Fibroblast of skin of scalp (primary cell): ENCODE measurements at regions not wholly inside any gene's neighbourhood (a gene's known extent, or its start where the extent isn't known, plus 50 kb on each side); places are given as distances from the start of the nearest gene placed in this dataset.

Experiments
- DNase-seq: peaks from one replicate; pipeline ENCODE4 v3.0.0-alpha.2; 2013

- peak; percentile 9 for DNase-seq
These were observed 51.4 kb upstream of the CHMP2B start for GRCh38 chr3:87175732-87176131.

- no peak for DNase-seq
These were observed 53.3 kb upstream of the CHMP2B start for GRCh38 chr3:87173776-87174175.

GRCh38 chr3:87173071-87173470 lies 54.0 kb upstream of the CHMP2B start:
- DNase-seq = peak; percentile 55

GRCh38 chr3:87167628-87168456 lies 59.3 kb upstream of the CHMP2B start:
- peak; percentile 65 for DNase-seq

GRCh38 chr3:87164245-87164644 lies 62.9 kb upstream of the CHMP2B start:
- no peak for DNase-seq

- no peak for DNase-seq
These were observed 65.3 kb upstream of the CHMP2B start for GRCh38 chr3:87161851-87162250.

GRCh38 chr3:87161417-87161816 lies 65.7 kb upstream of the CHMP2B start:
- no peak for DNase-seq

- DNase-seq = no peak
These were observed 66.1 kb upstream of the CHMP2B start for GRCh38 chr3:87161013-87161412.

GRCh38 chr3:87158823-87159222 lies 68.3 kb upstream of the CHMP2B start:
- DNase-seq = no peak

- no peak for DNase-seq
These were observed 79.1 kb upstream of the CHMP2B start for GRCh38 chr3:87148020-87148419.

- no peak for DNase-seq
These were observed 79.5 kb upstream of the CHMP2B start for GRCh38 chr3:87147562-87147961.

GRCh38 chr3:87145553-87145952 lies 81.6 kb upstream of the CHMP2B start:
- DNase-seq = peak; percentile 19

- DNase-seq = no peak
These were observed 91.0 kb upstream of the CHMP2B start for GRCh38 chr3:87136066-87136596.

GRCh38 chr3:87135412-87135811 lies 91.7 kb upstream of the CHMP2B start:
- DNase-seq = no peak

- peak; percentile 33 for DNase-seq
These were observed 94.3 kb upstream of the CHMP2B start for GRCh38 chr3:87132801-87133200.

- no peak for DNase-seq
These were observed 99.1 kb upstream of the CHMP2B start for GRCh38 chr3:87128006-87128405.

GRCh38 chr3:87127281-87127680 lies 99.8 kb upstream of the CHMP2B start:
- DNase-seq = peak; percentile 7

GRCh38 chr3:87126321-87126720 lies 100.8 kb upstream of the CHMP2B start:
- DNase-seq = no peak

- DNase-seq = no peak
These were observed 102.0 kb upstream of the CHMP2B start for GRCh38 chr3:87125116-87125515.

- DNase-seq = no peak
These were observed 104.3 kb upstream of the CHMP2B start for GRCh38 chr3:87122766-87123165.

GRCh38 chr3:87121856-87122255 lies 105.3 kb upstream of the CHMP2B start:
- no peak for DNase-seq

- no peak for DNase-seq
These were observed 106.2 kb upstream of the CHMP2B start for GRCh38 chr3:87120881-87121280.

- DNase-seq = no peak
These were observed 106.9 kb upstream of the CHMP2B start for GRCh38 chr3:87120236-87120635.

GRCh38 chr3:87109465-87109864 lies 117.6 kb upstream of the CHMP2B start:
- no peak for DNase-seq
